SK-N-SH (cell line): ENCODE measurements at regions not wholly inside any gene's neighbourhood (a gene's known extent, or its start where the extent isn't known, plus 50 kb on each side); places are given as distances from the start of the nearest gene placed in this dataset.

Experiments
- CTCF ChIA-PET: fragments of 300-600, 350-600 bp; formaldehyde crosslinking; extraction: SDS; loops from one replicate; lab custom pipeline; 2021; lab: Yijun Ruan, JAX
- POLR2A ChIA-PET: fragments of 350-600 bp; sonication (Branson Sonifier 250); formaldehyde crosslinking; extraction: SDS; loops from one replicate; lab custom pipeline; 2020; ENCODE audit warnings: antibody characterized with exemption, inconsistent platforms; lab: Yijun Ruan, JAX
- DNase-seq: peaks from one replicate; pipeline ENCODE4 v3.0.0; 2012
- H2AFZ ChIP-seq: fragments of 200-600 bp; sonication (generic); 2 replicates; pipeline ENCODE4 v1.8.1; 2016; ENCODE audit warnings: antibody characterized with exemption, mild to moderate bottlenecking, low read depth
- H3F3A ChIP-seq: fragments of 200-600 bp; sonication (generic); replicated peaks from 2 replicates; pipeline ENCODE3; 2016; ENCODE audit warnings: antibody characterized with exemption, mild to moderate bottlenecking; ENCODE audit not compliant: insufficient read depth
- H3K27ac ChIP-seq, 2 experiments: fragments of 200-500 bp in 1 of 2; fragments of 200-600 bp in 1 of 2; sonication (Bioruptor generic) in 1 of 2; sonication (generic), shearing (Covaris generic) in 1 of 2; 2 replicates each; pipeline versions ENCODE4 v1.5.1 to v1.6.1; 2014 to 2016; ENCODE audit warnings: low read depth in 2 of 2, inconsistent platforms in 1 of 2, low read length in 1 of 2, mild to moderate bottlenecking in 1 of 2, mixed read lengths in 1 of 2
- H3K27me3 ChIP-seq: fragments of 200-600 bp; sonication (generic), shearing (Covaris generic); 2 replicates; pipeline ENCODE4 v1.6.1; 2016; ENCODE audit warnings: mixed run types; ENCODE audit not compliant: insufficient read depth
- H3K36me3 ChIP-seq, 2 experiments: fragments of 200-500 bp in 1 of 2; fragments of 200-600 bp in 1 of 2; sonication (Bioruptor generic) in 1 of 2; sonication (generic) in 1 of 2; replicated peaks in 1 of 2; 2 replicates each; pipeline versions ENCODE3 to v1.5.1; 2014 to 2016; ENCODE audit warnings: low read length in 1 of 2, mild to moderate bottlenecking in 1 of 2; ENCODE audit not compliant: insufficient read depth in 2 of 2, control insufficient read depth in 1 of 2
- H3K4me1 ChIP-seq, 2 experiments: fragments of 200-500 bp in 1 of 2; fragments of 200-600 bp in 1 of 2; sonication (Bioruptor generic) in 1 of 2; sonication (generic), shearing (Covaris generic) in 1 of 2; 2 replicates each; pipeline versions ENCODE4 v1.5.1 to v1.6.1; 2014 to 2016; ENCODE audit warnings: low read depth in 1 of 2, low read length in 1 of 2, mixed run types in 1 of 2; ENCODE audit not compliant: insufficient read depth in 2 of 2, control insufficient read depth in 1 of 2
- H3K4me2 ChIP-seq: fragments of 200-600 bp; sonication (generic), shearing (Covaris generic); 2 replicates; pipeline ENCODE4 v1.6.1; 2017; ENCODE audit warnings: mixed run types
- H3K4me3 ChIP-seq, 2 experiments: fragments of 200-500 bp in 1 of 2; fragments of 200-600 bp in 1 of 2; sonication (Bioruptor generic) in 1 of 2; sonication (generic), shearing (Covaris generic) in 1 of 2; 2 replicates each; pipeline versions ENCODE4 v1.5.1 to v1.8.1; 2014 to 2016; ENCODE audit warnings: low read depth in 2 of 2, inconsistent platforms in 1 of 2, low read length in 1 of 2, mild to moderate bottlenecking in 1 of 2, mixed read lengths in 1 of 2, moderate library complexity in 1 of 2
- H3K79me2 ChIP-seq: fragments of 200-600 bp; sonication (generic); 2 replicates; pipeline ENCODE4 v1.8.1; 2017; ENCODE audit warnings: mild to moderate bottlenecking; ENCODE audit not compliant: insufficient read depth
- H3K9ac ChIP-seq: fragments of 200-600 bp; sonication (generic); 2 replicates; pipeline ENCODE4 v1.6.1; 2017; ENCODE audit warnings: mixed run types
- H3K9me2 ChIP-seq: fragments of 200-600 bp; sonication (generic); 2 replicates; pipeline ENCODE4 v1.6.1; 2017; ENCODE audit warnings: mixed run types
- H3K9me3 ChIP-seq: fragments of 200-600 bp; sonication (generic); 2 replicates; pipeline ENCODE4 v1.6.1; 2017; ENCODE audit warnings: mixed run types, mild to moderate bottlenecking, moderate library complexity
- H4K20me1 ChIP-seq: fragments of 200-600 bp; sonication (generic); 2 replicates; pipeline ENCODE4 v1.6.1; 2017; ENCODE audit warnings: mild to moderate bottlenecking, mixed run types; ENCODE audit not compliant: insufficient read depth
- EP300 ChIP-seq, 2 experiments: IDR thresholded peaks; 2 replicates each; pipeline versions ENCODE4 v1.4.0 to v1.6.1; 2012; ENCODE audit warnings: borderline replicate concordance in 1 of 2, low read depth in 1 of 2, low read length in 1 of 2
- FOXJ3 ChIP-seq: sonication (generic); formaldehyde crosslinking; IDR thresholded peaks from 2 replicates; pipeline ENCODE4 v1.5.1; 2020; ENCODE audit warnings: mild to moderate bottlenecking, missing genetic modification reagents
- NRF1 ChIP-seq: IDR thresholded peaks from 2 replicates; pipeline ENCODE4 v1.6.1; 2012; ENCODE audit warnings: low read depth, mild to moderate bottlenecking, low read length
- RAD21 ChIP-seq: IDR thresholded peaks from 2 replicates; pipeline ENCODE4 v1.6.1; 2012; ENCODE audit warnings: mild to moderate bottlenecking, low read length
- RCOR1 ChIP-seq: fragments of 150-350 bp; IDR thresholded peaks from 2 replicates; pipeline ENCODE4 v1.6.1; 2017; ENCODE audit warnings: antibody characterized with exemption, low read length
- TAF1 ChIP-seq: IDR thresholded peaks from 2 replicates; pipeline ENCODE4 v1.6.1; 2012; ENCODE audit warnings: low read depth, mild to moderate bottlenecking, low read length, moderate library complexity, borderline replicate concordance
- TEAD4 ChIP-seq: IDR thresholded peaks from 2 replicates; pipeline ENCODE4 v1.4.0; 2012; ENCODE audit warnings: mild to moderate bottlenecking, borderline replicate concordance; ENCODE audit not compliant: insufficient read depth
- USF2 ChIP-seq: fragments of 150-350 bp; IDR thresholded peaks from 2 replicates; pipeline ENCODE4 v1.6.1; 2017; ENCODE audit warnings: antibody characterized with exemption, low read length, low read depth, borderline replicate concordance
- YY1 ChIP-seq: IDR thresholded peaks from 2 replicates; pipeline ENCODE4 v1.4.0; 2012; ENCODE audit warnings: low read depth, mild to moderate bottlenecking
- WGBS: methylation state at CpG from one replicate; pipeline ENCODE4 v1.1.6; 2017; ENCODE audit warnings: low lambda C conversion rate; 5-methylcytosine and 5-hydroxymethylcytosine counted together
- TF ChIP-seq, protein P1 (sequence below): IDR thresholded peaks from 2 replicates; pipeline ENCODE4 v1.4.0; 2012; ENCODE audit warnings: low read depth, borderline replicate concordance

DNA sequence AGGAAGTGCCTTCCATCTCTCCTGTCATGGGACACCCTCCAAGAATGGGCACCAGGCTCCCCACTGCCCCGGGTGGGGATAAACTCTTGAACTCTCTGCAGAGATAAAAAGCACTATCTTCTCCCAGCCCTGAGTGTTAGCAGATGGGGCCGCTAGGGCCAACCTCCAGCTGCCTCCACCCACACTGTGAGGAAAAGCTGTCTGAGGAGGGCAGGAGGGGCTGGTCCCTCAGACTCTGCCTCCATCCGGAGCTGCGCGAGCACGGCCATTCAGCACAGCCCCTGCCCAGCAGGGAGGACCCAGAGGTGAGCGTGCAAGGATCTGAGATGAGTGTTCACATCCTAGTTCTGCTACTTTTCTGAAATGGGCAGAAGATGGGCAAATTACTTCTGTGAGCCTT is 51.8 kb upstream of the TRABD2B start:
- no peaks in the 10 kb centered on the region for H3K9me3 ChIP-seq
- no peaks in the 10 kb centered on the region for H3K79me2 ChIP-seq
- no peaks in the 10 kb centered on the region for H3K9me2 ChIP-seq
- no peak overlapping the region for H2AFZ ChIP-seq
- TF ChIP-seq TAF1 (no peak), TEAD4 (no peak), FOXJ3 (CRISPR knock-in tag) (no peak), RCOR1 (no peak), EP300 (IDR thresholded peaks at IDR 0.05; ENCODE audit: borderline replicate concordance in 1 of 2, low read depth in 1 of 2, low read length in 1 of 2) (no peak), USF2 (no peak)
- TF ChIP-seq, protein P1, sequence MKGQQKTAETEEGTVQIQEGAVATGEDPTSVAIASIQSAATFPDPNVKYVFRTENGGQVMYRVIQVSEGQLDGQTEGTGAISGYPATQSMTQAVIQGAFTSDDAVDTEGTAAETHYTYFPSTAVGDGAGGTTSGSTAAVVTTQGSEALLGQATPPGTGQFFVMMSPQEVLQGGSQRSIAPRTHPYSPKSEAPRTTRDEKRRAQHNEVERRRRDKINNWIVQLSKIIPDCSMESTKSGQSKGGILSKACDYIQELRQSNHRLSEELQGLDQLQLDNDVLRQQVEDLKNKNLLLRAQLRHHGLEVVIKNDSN: no peak
- ChIA-PET CTCF (interaction anchor here (0.8 to 2.4 kb wide), 3 partner anchors 12 to 311 kb away, joined by 3 to 12 read pairs (median 4); no protein-coding TSS in a partner anchor), POLR2A (no interaction called here)
- no peaks in the 10 kb centered on the region for H3K27me3 ChIP-seq
- H3K4me3 ChIP-seq: no peak overlapping the region
- peaks cover 6 to 31% of the 10 kb centered on the region in 2 experiments; a peak in 2 of 4 replicates for H3K4me1 ChIP-seq
- no peak for DNase-seq
- no peak overlapping the region for H3K4me2 ChIP-seq
- no peaks in the 10 kb centered on the region for H3K36me3 ChIP-seq
- no peak overlapping the region for H3K27ac ChIP-seq
- H3K9ac ChIP-seq: no peak overlapping the region
- WGBS: 69% methylated on average over 6 of the region's 7 CpGs
- H4K20me1 ChIP-seq: no peaks in the 10 kb centered on the region
- peaks cover 7% of the 10 kb centered on the region for H3F3A ChIP-seq

GRCh38 chr1:48048064-48048463 is 50.9 kb upstream of the TRABD2B start:
- no peaks in the 10 kb centered on the region for H4K20me1 ChIP-seq
- no peaks in the 10 kb centered on the region for H3K79me2 ChIP-seq
- H3K27ac ChIP-seq: peak overlapping the region in 1 of 2 experiments; percentile 2; a peak in 1 of 4 replicates
- H3K9me3 ChIP-seq: no peaks in the 10 kb centered on the region
- TF ChIP-seq TAF1: no peak
- no peak for TF ChIP-seq YY1
- TF ChIP-seq RAD21: no peak
- TF ChIP-seq, protein P1: no peak
- TF ChIP-seq NRF1: no peak
- no peak for TF ChIP-seq TEAD4
- WGBS: 28% methylated on average over 4 of the region's 4 CpGs
- no peaks in the 10 kb centered on the region for H3K27me3 ChIP-seq
- no peak for DNase-seq
- ChIA-PET CTCF (interaction anchor here (0.8 to 2.4 kb wide), 2 partner anchors 13 to 50 kb away, joined by 3 to 12 read pairs; no protein-coding TSS in a partner anchor), POLR2A (no interaction called here)
- no peaks in the 10 kb centered on the region for H3K9me2 ChIP-seq
- peaks cover 6% of the 10 kb centered on the region for H3F3A ChIP-seq
- 0 out of 2 replicates have a peak overlapping the region, but pooled peaks have one; percentile 45 for H3K4me2 ChIP-seq
- no peak overlapping the region for H3K4me3 ChIP-seq
- H3K4me1 ChIP-seq: peaks cover 12 to 25% of the 10 kb centered on the region in 2 experiments; a peak in 2 of 4 replicates
- no peak overlapping the region for H2AFZ ChIP-seq
- H3K36me3 ChIP-seq: no peaks in the 10 kb centered on the region
- H3K9ac ChIP-seq: no peak overlapping the region
